NCI-H1105 treated with DMSO at 0.1 percent for 48 hours (cell line): ENCODE measurements at regions not wholly inside any gene's neighbourhood (a gene's known extent, or its start where the extent isn't known, plus 50 kb on each side); places are given as distances from the start of the nearest gene placed in this dataset.

Source experiments
- DNase-seq: peaks from one replicate; lab custom pipeline; 2025; lab: John Stamatoyannopoulos, UW

DNA sequence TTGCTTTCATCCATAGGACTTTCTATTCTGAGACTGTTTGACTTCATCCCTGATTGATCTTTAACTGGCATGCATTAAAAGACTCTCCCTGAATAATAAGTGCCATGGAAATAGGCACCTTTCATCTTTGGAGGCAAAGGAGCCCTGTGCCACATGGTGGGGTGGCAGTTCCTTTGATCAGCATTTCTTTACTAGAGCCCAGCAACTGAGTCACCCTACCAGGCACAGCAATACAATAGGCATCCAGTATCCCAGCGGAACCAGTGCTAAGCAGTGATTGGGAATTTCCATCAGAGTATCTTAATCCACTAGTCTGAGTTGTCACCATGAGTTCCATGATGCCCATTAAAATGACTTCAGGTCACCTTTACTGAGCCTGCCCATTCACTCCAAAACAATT lies 476.1 kb upstream of the MPDZ start:
- no peak for DNase-seq

DNA sequence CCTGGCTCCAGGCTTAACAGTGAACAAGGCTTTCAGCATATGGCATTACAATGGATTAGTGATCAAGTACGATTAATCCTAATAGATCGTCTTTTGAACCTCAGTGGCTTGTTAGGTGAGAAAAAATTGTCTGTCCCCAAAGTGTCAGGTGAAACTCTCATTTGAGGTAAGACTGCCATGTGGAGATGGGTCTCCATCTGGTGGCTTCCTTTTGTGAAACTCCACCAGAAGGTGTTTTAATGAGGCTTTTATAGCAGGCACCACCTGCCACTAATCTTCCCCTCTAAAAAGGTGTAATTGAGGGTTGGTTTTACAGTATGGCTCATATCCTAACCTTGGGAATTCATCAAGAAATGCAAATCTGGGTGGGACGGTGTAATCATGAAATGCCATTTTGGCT lies 471.1 kb upstream of the MPDZ start:
- no peak for DNase-seq

DNA sequence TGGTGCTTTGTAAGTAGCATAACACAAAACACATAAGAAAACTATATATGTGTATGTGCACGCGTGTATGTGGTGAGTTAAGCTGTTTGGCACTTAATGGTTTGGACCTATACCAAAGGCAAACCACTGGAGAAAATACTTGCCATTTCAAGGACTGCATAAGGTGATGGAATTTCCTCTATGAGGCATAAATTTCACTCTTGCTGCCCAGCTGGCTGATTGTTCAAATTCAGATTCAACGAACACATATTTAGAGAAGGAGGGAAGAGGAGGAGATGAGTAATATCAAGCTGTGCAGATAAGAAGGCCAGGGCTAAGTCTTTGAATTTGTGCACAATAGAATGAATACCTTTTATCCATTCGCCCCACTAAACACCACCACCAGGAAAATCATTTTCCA lies 470.6 kb upstream of the MPDZ start:
- no peak for DNase-seq

DNA sequence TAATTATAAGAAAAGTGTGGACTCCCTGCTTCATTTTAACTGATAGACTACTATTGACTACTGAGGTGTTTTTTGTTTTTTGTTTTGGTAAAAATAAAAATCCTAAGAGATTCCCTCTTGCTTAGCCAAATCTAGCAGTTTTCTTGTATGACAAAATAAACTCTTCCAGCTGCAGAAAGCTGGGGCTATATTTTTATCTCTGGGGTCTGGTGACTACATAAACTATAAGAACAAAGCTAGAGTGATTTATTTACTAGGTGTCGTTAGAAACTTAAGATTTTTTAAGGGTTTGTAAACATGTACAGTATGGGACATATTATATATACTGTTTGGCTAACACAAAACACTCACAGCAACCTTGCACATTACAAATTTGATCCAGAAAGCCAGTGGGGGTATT lies 467.4 kb upstream of the MPDZ start:
- no peak for DNase-seq

DNA sequence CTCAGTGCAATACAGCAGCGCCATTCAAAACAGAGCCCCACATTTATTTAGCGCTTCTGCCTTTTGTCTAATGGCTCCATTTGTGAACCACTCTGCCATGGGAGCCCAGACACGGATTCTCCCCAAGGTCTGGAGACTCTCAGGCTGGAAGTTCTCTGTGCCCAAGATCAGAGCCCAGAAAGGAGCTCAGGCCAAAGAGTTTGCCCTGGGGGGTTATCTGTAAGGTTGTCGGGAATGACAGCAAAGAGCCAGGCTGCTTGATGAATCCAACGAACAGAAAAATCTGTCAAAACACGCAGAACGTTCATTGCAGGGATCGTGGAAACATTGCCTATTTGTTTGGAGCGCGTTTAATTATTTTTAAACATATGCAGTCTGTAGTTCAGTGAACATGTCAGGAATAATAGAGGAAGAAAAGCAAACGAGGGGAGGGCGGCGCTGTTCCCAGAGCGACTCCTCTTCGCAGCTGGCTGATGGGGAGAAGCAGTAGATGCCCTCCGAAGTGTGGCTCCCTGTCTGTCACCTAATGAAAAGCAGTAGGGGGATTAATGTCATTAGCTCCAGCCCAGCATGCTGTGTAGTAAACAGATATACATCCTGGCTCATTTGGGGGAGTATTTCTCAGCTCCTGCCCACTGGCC lies 464.9 kb upstream of the MPDZ start:
- DNase-seq = no peak

DNA sequence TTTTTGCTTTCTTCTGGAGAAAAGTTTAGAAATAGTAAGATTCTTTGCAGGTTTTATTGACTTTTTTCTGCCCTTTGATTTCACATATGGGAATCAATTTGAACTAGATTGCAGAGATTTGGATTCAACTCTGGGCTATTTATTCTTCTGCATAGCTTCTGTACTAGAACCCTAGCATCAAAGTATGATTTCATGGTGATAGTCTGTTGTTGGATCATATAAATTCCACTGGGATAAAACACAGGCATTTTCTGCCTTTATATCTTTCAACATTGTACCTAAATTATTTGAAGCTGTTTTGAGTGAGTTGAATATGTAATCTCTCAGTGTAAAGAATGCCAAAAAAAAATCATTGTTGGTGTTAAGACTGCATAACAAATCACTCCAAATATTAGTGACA lies 458.4 kb upstream of the MPDZ start:
- no peak for DNase-seq

DNA sequence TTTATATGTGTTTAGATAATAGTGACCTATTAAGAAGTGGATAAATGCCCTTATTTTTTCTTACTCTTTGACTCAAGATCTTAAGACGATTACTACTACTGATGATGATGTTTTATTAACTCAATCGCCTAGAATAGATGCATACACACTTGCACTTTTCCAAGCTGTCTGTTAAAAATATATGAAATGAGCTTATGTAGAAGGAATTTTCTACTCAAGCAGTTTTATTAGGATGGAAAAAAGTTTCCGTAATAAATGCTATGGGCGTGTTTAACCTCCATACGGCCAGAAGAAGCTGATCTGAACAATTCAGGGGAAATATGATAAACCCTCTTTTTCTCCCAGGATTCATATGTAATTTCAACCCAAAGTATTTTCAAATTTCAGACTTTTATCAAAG lies 455.7 kb upstream of the MPDZ start:
- DNase-seq = no peak

DNA sequence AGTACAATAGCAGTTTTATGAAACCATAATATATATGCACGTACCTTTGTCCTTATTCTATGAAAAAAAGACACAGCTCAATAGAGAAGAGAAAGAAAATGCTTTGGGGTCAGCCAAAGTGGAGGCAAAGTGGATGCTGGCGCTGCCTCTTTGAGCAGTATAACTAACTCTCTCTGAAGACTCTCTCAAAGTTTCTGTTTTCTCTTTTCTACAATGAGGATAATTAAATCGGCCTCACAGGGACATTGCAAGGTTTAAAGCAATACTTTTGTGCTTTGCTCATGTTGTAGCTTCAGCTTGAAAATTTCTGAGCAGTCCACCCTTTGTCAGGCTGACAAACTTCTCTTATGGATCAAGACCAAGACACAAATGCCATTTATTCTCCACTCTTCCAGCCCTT lies 455.1 kb upstream of the MPDZ start:
- no peak for DNase-seq

DNA sequence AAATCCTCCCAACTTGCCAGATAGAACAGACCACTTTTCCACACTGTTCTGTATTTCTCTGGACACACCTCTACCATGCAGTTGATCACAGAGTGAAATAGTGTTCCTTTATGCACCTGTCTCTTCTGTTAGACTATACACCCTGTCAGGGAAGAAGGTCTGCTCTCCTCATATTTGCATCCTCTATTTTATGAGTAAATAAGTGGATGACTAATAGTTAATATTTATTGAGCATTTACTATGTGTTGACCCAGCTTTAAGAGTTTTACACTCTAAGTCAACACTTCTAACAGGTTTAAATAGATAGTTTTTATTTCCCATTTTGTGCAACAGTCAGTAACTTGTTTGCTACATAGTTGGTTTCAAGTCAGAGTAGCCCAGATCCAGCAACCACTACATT lies 452.8 kb upstream of the MPDZ start:
- DNase-seq = no peak

DNA sequence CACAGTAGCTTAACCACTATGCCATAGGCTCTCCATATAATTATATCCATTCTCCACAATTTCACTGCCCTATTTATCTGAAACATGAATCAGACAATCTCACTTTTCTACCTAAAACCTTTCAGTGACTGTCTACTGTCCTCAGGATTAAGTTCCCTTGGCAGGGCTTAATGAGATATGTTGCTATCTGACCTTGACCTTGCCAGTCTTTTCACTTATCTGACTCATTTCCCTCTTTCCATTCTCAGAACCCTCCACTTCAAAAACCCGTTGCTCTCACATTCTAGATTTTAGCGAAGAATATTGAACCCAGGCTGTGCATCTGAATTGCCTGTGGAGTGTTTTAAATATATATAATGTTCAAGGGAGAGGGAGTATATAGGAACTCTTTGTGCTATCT lies 452.1 kb upstream of the MPDZ start:
- DNase-seq = no peak

DNA sequence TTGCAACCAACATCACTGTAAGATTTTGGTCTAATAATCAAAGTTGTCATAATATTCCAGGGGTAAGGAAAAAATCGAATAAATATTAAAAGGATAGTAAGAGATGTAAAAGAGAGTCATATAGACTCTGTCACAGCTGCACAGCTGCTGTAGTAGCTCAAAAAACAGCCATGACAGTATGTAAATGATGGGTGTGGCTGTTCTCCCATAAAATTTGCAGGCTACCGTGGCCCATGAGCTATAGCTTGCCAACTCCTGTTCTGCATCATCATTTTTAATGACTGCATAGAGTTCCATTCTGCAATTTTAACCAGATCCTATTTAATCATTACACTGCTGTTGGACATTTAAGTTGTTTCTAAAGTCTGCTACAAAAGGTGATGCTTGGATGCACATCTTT lies 450.5 kb upstream of the MPDZ start:
- DNase-seq = no peak

DNA sequence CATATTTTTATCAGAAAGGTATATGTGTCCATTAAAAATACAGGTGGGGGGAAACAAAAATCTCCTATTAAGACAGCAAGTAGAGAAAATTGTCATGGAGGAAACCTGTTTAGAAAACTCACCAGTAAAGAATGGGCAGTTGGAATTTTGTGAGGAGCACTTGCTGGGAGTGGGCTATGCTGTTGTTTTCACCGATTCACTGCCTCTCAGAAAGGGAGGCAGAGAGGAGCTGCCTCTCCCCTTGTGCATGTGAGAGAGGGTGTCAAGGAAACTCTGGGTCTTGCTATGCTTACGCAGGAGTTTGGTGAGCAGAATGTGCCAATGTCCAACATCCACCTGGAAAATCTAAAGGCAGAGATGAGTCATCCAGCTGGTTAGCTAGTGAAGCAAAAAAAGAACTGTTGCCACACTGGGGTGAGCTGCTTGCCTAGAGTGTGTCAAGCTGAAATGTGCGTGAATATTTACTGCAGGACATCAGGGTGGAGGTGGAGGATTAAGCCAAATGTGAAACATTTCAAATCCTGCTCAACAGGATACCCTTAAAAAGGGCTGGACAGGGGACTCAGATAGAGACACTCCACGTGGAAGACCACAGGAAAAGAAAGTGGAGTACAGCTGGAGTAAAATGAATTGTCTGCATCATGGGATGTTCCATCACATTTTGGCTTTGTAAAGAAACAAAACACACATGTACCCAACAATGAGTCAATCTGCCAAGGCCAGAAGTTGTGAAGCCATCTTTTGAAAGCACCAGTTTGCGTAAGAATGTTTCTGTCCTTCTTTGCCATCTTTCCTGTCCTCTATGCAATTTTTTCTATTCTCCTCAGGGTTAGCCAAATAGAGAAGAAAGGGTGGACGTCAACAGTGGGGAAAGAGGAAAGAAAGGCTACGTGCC lies 449.7 kb upstream of the MPDZ start:
- no peak for DNase-seq

DNA sequence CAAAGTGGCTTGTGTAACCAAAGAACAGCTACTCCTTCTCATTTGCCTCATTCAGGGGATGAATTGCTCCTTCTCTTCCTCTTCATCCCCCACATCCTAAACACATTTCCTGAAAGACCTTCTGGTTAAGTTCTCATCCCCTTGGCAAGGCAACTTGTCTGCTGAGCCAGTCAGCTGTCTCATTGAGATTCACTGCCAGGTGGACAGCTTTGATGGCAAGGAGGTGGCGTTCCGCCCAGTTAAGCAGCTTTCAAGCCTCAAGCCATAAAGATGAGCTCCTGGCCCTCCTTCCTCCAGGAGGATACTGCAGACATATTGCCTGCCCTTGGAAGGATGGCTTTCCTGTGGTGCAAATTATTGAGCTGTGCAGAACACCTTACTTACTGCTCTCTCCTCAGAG lies 448.6 kb upstream of the MPDZ start:
- DNase-seq = no peak

DNA sequence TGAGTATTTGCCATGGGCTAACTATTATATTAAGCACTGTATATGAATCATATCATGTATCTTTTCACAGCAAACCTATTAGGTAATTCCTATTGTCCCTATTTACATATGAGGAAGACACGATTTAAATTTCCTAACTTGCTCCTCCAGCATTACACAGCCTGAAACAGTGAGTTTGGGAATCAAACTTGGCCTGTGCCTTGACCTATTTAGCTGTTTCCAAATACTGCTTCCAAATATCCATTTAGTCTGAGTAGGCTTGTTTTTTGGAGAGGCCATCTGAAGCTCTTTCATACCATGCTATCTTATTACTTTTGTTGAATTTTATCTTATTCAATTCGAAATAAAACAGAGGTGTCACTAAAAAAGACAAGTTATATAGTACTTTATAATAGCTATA lies 447.3 kb upstream of the MPDZ start:
- DNase-seq = no peak

DNA sequence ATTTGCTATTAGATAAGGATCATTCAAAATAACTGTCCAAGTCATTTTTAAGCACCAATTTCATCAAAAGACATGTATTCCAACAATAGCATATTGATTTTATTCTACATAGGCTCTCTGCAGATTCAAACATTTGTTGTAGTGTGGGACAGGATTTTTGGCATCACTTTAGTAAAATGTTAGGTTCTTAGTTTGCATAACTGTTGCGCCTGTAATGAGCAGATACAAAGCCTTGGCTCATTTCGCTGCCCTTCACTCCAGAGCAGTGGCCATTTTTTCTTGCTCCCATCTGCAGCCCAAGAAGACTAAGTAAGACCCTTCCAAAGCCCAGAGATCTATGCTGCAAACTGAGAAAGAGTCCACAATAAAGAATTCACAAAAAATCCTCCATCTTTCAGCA lies 446.0 kb upstream of the MPDZ start:
- no peak for DNase-seq

DNA sequence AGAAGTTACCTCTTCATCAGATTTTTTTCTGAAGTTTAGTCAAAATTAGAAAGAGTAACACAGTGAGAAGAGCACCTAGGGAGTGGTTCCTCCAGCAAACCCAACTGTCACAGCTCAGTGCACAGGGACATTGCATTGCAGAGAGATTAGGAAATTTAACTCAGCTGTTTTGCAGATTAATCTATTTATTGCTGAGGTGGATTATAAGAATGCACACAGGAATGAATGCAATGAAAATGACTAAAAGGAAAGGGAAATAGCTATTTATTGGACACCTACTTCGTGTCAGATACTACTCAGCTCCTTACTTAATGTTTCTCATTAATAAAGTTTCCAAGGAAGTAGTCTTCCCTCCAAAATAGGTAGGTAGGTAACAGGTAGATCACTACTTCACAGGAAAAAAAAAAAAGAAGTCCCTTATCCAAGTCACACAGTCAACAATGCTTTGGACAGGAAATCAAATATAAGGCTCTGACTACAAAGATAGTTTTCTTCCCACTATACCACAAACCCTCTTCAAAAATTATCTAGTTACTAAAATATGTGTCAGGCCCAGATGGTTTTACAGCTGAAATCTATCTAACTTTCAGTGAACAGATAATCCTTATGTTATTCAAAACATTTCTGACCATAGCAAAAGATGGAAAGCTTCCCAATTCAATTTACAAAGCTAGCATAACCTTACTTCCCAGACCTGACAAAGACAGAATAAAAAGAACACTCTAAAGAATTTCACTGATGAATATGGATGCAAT lies 442.2 kb upstream of the MPDZ start:
- no peak for DNase-seq

DNA sequence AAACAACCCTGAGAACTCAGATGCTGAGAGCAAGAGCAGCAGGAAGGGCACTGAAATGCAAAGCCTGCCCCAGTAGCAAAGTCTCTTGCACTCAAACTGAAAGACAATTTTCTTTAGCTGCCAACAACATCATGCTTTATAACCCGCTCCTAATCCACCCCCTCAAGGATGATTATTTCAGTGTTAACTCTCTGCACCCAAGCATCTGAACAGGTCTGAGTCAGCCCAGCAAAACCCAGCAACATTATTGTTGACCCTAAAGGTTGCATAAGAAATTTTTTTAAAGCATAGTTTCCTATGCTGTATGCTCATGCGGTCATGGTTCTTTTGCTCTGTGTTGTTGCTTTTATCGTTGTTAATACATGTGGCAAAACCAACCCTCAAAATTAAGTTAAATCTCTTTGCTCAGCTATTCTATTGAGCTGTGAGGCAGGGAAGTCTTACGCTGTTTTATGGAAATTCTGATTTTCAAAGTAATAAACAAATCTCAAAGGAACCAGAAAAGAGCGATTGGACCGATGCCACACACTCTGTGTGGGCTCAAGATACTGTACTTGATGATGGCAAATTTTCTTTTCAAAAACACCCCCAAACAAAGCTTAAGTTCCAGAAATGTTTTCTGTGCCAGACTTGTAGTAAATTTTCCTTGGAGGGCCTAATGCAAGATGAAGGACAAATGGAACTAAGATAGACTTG lies 440.6 kb upstream of the MPDZ start:
- DNase-seq = no peak

DNA sequence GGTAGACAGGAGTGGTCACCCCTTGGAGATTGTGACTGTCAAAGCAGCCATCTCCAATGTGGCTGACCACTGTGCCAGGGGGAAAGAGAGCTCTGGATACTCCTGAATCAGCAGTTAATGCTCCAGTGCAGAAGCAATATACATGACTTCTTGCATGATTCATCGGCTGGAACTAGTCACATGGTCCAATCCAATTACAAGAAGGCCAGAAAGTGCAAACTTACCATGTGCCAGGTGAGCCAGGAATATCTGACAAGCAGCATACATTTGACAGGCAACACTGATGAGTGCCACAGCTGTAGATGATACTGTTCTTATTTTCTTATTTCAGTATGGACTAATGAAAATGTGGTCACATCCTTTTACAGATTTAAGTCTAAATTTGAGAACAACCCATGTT lies 440.0 kb upstream of the MPDZ start:
- no peak for DNase-seq

DNA sequence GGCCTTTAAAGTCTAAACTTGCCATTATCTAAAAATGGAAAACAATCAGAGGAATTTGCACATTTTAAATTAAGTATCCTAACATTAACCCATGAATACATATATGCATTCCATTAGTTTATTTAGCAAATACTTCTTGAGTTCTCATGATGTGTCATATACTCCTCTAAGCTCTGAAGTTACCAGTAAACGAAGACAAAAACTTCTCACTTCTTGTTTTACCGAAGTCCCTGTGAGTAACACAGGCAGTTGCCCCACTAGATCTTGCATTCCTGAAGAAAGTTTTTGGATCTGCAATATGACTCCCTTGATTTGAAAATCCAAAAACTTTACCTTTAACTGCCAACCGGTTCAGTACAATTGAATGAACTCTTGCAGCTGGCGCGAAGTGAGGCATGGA lies 439.0 kb upstream of the MPDZ start:
- DNase-seq = no peak

DNA sequence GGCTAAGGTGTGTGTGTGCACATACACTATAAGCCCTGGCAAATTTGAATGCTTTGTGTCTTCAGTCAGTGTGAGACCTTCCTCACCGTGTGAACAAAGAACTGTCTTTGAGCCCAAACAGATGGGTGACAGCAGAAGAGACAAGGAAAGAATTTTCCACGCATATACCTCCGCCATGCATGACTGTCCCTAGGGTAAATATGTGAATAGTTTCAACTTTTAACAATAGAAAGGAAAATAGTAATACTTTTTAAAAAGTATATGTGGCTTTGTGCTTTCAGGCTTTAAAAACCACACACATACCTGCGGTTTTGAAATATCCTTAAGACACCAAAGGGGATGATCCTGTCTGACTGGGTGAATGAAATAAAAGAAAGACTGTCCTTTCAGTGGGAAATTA lies 438.6 kb upstream of the MPDZ start:
- DNase-seq = no peak

DNA sequence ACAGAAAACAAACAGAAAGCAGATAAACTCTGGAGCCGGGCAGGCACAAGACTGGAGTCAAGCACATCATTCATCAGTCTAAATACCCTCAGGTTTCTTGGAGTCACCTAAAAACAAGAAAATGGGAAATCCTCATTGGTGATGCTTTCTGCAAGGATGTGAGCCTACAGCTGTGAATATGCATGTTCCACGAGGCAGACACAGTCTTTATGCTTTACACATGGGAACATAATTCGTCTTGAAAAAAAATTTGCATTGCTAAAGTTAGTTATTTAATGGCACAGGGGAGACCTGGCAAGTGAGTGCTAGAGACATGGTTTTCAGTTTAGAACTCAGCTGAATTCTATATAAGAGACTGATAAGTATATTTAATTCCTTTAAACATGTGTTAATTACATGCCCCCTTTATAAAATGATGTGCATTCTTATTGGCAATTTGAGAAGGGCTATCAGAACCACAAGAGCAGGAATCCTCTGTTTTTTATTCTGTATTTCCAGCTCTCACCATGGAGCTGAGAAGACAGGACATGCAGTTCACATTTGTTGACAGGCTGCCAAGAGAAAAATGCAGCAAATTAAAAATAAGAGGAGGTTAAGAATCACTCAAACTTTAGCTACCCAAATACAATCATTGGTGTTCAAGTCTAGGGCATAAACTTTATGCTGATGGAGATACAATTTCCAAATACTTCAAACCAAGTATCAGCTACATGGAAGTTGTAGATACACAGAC lies 438.0 kb upstream of the MPDZ start:
- no peak for DNase-seq
